ENCODE measurements at regions not wholly inside any gene's neighbourhood (a gene's known extent, or its start where the extent isn't known, plus 50 kb on each side); places are given as distances from the start of the nearest gene placed in this dataset.

- no peak overlapping the region for H3K27ac ChIP-seq (ENCODE audit: low read depth, low read length)
- no peak overlapping the region for H3K9ac ChIP-seq (ENCODE audit: low read depth, low read length)
- H3K36me3 ChIP-seq (ENCODE audit: insufficient read depth, low read length): no peaks in the 10 kb centered on the region
- H3K27me3 ChIP-seq (ENCODE audit: insufficient read depth, low read length): no peaks in the 10 kb centered on the region
- peaks cover 11% of the 10 kb centered on the region; the same call in 1 of the 2 replicates for H3K9me3 ChIP-seq (ENCODE audit: insufficient read depth, low read depth, low read length)
- WGBS: 91% methylated on average over 2 of the region's 2 CpGs
- H3K4me1 ChIP-seq (ENCODE audit: insufficient read depth, low read length): no peaks in the 10 kb centered on the region
- H3K4me3 ChIP-seq (ENCODE audit: low read length): no peak overlapping the region
These were observed 658.3 kb downstream of the LTN1 start for GRCh38 chr21:28334407-28334806.

- H3K9me3 ChIP-seq (ENCODE audit: insufficient read depth, low read depth, low read length): peaks cover 12% of the 10 kb centered on the region; the same call in 1 of the 2 replicates
- H3K27ac ChIP-seq (ENCODE audit: low read depth, low read length): no peak overlapping the region
- no peaks in the 10 kb centered on the region for H3K36me3 ChIP-seq (ENCODE audit: insufficient read depth, low read length)
- H3K4me3 ChIP-seq (ENCODE audit: low read length): no peak overlapping the region
- WGBS: 96% methylated on average over 2 of the region's 3 CpGs
- no peaks in the 10 kb centered on the region for H3K4me1 ChIP-seq (ENCODE audit: insufficient read depth, low read length)
- H3K27me3 ChIP-seq (ENCODE audit: insufficient read depth, low read length): no peaks in the 10 kb centered on the region
- no peak overlapping the region for H3K9ac ChIP-seq (ENCODE audit: low read depth, low read length)
These were observed 659.0 kb downstream of the LTN1 start for GRCh38 chr21:28333578-28334075.

- no peak overlapping the region for H3K27ac ChIP-seq (ENCODE audit: low read depth, low read length)
- H3K9me3 ChIP-seq (ENCODE audit: insufficient read depth, low read depth, low read length): peaks cover 20% of the 10 kb centered on the region; the same call in 1 of the 2 replicates
- no peak overlapping the region for H3K4me3 ChIP-seq (ENCODE audit: low read length)
- no peaks in the 10 kb centered on the region for H3K27me3 ChIP-seq (ENCODE audit: insufficient read depth, low read length)
- no peak overlapping the region for H3K9ac ChIP-seq (ENCODE audit: low read depth, low read length)
- H3K36me3 ChIP-seq (ENCODE audit: insufficient read depth, low read length): no peaks in the 10 kb centered on the region
- no peaks in the 10 kb centered on the region for H3K4me1 ChIP-seq (ENCODE audit: insufficient read depth, low read length)
- WGBS: 100% methylated on average over 1 of the region's 1 CpG
These were observed 659.9 kb downstream of the LTN1 start for GRCh38 chr21:28332796-28333195.

- H3K9ac ChIP-seq (ENCODE audit: low read depth, low read length): peak overlapping the region; percentile 13; the same call in 1 of the 2 replicates
- H3K36me3 ChIP-seq (ENCODE audit: insufficient read depth, low read length): no peaks in the 10 kb centered on the region
- H3K4me1 ChIP-seq (ENCODE audit: insufficient read depth, low read length): peaks cover 19% of the 10 kb centered on the region
- no peak overlapping the region for H3K4me3 ChIP-seq (ENCODE audit: low read length)
- H3K27ac ChIP-seq (ENCODE audit: low read depth, low read length): peak overlapping the region; percentile 88
- no peaks in the 10 kb centered on the region for H3K27me3 ChIP-seq (ENCODE audit: insufficient read depth, low read length)
- WGBS: 20% methylated on average over 1 of the region's 1 CpG
- H3K9me3 ChIP-seq (ENCODE audit: insufficient read depth, low read depth, low read length): peaks cover 21% of the 10 kb centered on the region; the same call in 1 of the 2 replicates
These were observed 667.1 kb downstream of the LTN1 start for GRCh38 chr21:28325618-28326017.

- Histone ChIP-seq H3K4me1 (ENCODE audit: insufficient read depth, low read length) (peaks cover 19% of the 10 kb centered on the region), H3K9ac (ENCODE audit: low read depth, low read length) (no peak overlapping the region), H3K9me3 (ENCODE audit: insufficient read depth, low read depth, low read length) (peaks cover 13% of the 10 kb centered on the region; the same call in 1 of the 2 replicates), H3K4me3 (ENCODE audit: low read length) (no peak overlapping the region), H3K27ac (ENCODE audit: low read depth, low read length) (peak overlapping the region; percentile 88), H3K36me3 (ENCODE audit: insufficient read depth, low read length) (no peaks in the 10 kb centered on the region), H3K27me3 (ENCODE audit: insufficient read depth, low read length) (no peaks in the 10 kb centered on the region)
- 75% methylated on average over 1 of the region's 2 CpGs for WGBS
These were observed 668.0 kb downstream of the LTN1 start for GRCh38 chr21:28324690-28325089.

- Histone ChIP-seq H3K27ac (ENCODE audit: low read depth, low read length) (no peak overlapping the region), H3K4me3 (ENCODE audit: low read length) (no peak overlapping the region), H3K4me1 (ENCODE audit: insufficient read depth, low read length) (no peaks in the 10 kb centered on the region), H3K9me3 (ENCODE audit: insufficient read depth, low read depth, low read length) (0 out of 2 replicates have a peak, but pooled peaks cover 2% of the 10 kb centered on the region), H3K36me3 (ENCODE audit: insufficient read depth, low read length) (no peaks in the 10 kb centered on the region), H3K9ac (ENCODE audit: low read depth, low read length) (no peak overlapping the region), H3K27me3 (ENCODE audit: insufficient read depth, low read length) (no peaks in the 10 kb centered on the region)
- 95% methylated on average over 3 of the region's 3 CpGs for WGBS
These were observed 675.3 kb downstream of the LTN1 start for GRCh38 chr21:28317177-28317950.

GRCh38 chr21:28311411-28312190 lies 681.1 kb downstream of the LTN1 start:
- H3K36me3 ChIP-seq (ENCODE audit: insufficient read depth, low read length): no peaks in the 10 kb centered on the region
- WGBS: 96% methylated on average over 2 of the region's 2 CpGs

GRCh38 chr21:28310711-28311110 lies 682.0 kb downstream of the LTN1 start:
- Histone ChIP-seq H3K36me3 (ENCODE audit: insufficient read depth, low read length) (no peaks in the 10 kb centered on the region), H3K27me3 (ENCODE audit: insufficient read depth, low read length) (no peaks in the 10 kb centered on the region), H3K4me3 (ENCODE audit: low read length) (no peak overlapping the region), H3K9ac (ENCODE audit: low read depth, low read length) (no peak overlapping the region), H3K4me1 (ENCODE audit: insufficient read depth, low read length) (peaks cover 3% of the 10 kb centered on the region; the same call in 1 of the 2 replicates), H3K9me3 (ENCODE audit: insufficient read depth, low read depth, low read length) (0 out of 2 replicates have a peak, but pooled peaks cover 6% of the 10 kb centered on the region), H3K27ac (ENCODE audit: low read depth, low read length) (no peak overlapping the region)

More at GRCh38 chr21:28311411-28312190, 681.1 kb downstream of the LTN1 start:
- Histone ChIP-seq H3K9me3 (ENCODE audit: insufficient read depth, low read depth, low read length) (0 out of 2 replicates have a peak, but pooled peaks cover 6% of the 10 kb centered on the region), H3K27me3 (ENCODE audit: insufficient read depth, low read length) (no peaks in the 10 kb centered on the region), H3K4me1 (ENCODE audit: insufficient read depth, low read length) (peaks cover 3% of the 10 kb centered on the region; the same call in 1 of the 2 replicates), H3K9ac (ENCODE audit: low read depth, low read length) (no peak overlapping the region), H3K27ac (ENCODE audit: low read depth, low read length) (no peak overlapping the region), H3K4me3 (ENCODE audit: low read length) (no peak overlapping the region)

GRCh38 chr21:28310171-28310685 lies 682.4 kb downstream of the LTN1 start:
- no peak overlapping the region for H3K4me3 ChIP-seq (ENCODE audit: low read length)
- H3K36me3 ChIP-seq (ENCODE audit: insufficient read depth, low read length): no peaks in the 10 kb centered on the region
- H3K9ac ChIP-seq (ENCODE audit: low read depth, low read length): no peak overlapping the region
- WGBS: 94% methylated on average over 5 of the region's 5 CpGs
- 0 out of 2 replicates have a peak, but pooled peaks cover 6% of the 10 kb centered on the region for H3K9me3 ChIP-seq (ENCODE audit: insufficient read depth, low read depth, low read length)
- no peaks in the 10 kb centered on the region for H3K27me3 ChIP-seq (ENCODE audit: insufficient read depth, low read length)
- H3K27ac ChIP-seq (ENCODE audit: low read depth, low read length): no peak overlapping the region
- H3K4me1 ChIP-seq (ENCODE audit: insufficient read depth, low read length): peaks cover 3% of the 10 kb centered on the region; the same call in 1 of the 2 replicates

GRCh38 chr21:28309596-28309995 lies 683.1 kb downstream of the LTN1 start:
- 0 out of 2 replicates have a peak, but pooled peaks cover 6% of the 10 kb centered on the region for H3K9me3 ChIP-seq (ENCODE audit: insufficient read depth, low read depth, low read length)
- WGBS: 100% methylated on average over 2 of the region's 2 CpGs
- H3K36me3 ChIP-seq (ENCODE audit: insufficient read depth, low read length): no peaks in the 10 kb centered on the region
- no peaks in the 10 kb centered on the region for H3K27me3 ChIP-seq (ENCODE audit: insufficient read depth, low read length)
- peaks cover 3% of the 10 kb centered on the region; the same call in 1 of the 2 replicates for H3K4me1 ChIP-seq (ENCODE audit: insufficient read depth, low read length)
- H3K9ac ChIP-seq (ENCODE audit: low read depth, low read length): no peak overlapping the region
- H3K4me3 ChIP-seq (ENCODE audit: low read length): no peak overlapping the region
- no peak overlapping the region for H3K27ac ChIP-seq (ENCODE audit: low read depth, low read length)
